ENCODE measurements at regions not wholly inside any gene's neighbourhood (a gene's known extent, or its start where the extent isn't known, plus 50 kb on each side); places are given as distances from the start of the nearest gene placed in this dataset.

- Histone ChIP-seq H3K9ac (ENCODE audit: low read length) (no peak overlapping the region), H3K9me3 (ENCODE audit: low read length) (no peaks in the 10 kb centered on the region), H4K20me1 (ENCODE audit: low read length) (no peaks in the 10 kb centered on the region), H3K9me2 (replicated peaks; ENCODE audit: low read length) (no peaks in the 10 kb centered on the region), H3K27ac (ENCODE audit: low read length) (no peak overlapping the region), H3F3A (ENCODE audit: low read length, unreplicated experiment) (no peaks in the 10 kb centered on the region), H2AFZ (ENCODE audit: low read length) (no peak overlapping the region), H3K4me3 (ENCODE audit: low read length) (no peak overlapping the region), H3K36me3 (ENCODE audit: low read depth, low read length) (no peaks in the 10 kb centered on the region), H3K4me1 (ENCODE audit: insufficient read depth, low read length) (no peaks in the 10 kb centered on the region), H3K79me2 (ENCODE audit: low read length) (no peaks in the 10 kb centered on the region), H3K4me2 (ENCODE audit: low read length) (no peak overlapping the region), H3K27me3 (ENCODE audit: low read length) (no peaks in the 10 kb centered on the region)
- BruUV-seq (replicated peaks) = no TSS peak
- TF ChIP-seq EZH2 (IDR thresholded peaks at IDR 0.05; ENCODE audit: low read length, unreplicated experiment) (no peak), CTCF (conservative IDR thresholded peaks at IDR 0.05; ENCODE audit: low read depth, low read length) (no peak), EZH2phosphoT487 (IDR thresholded peaks at IDR 0.05; ENCODE audit: borderline replicate concordance, low read length) (no peak)
- ATAC-seq (no peak), DNase-seq (peak; percentile 40)
- ChIA-PET CTCF (no interaction called here), POLR2A (ENCODE audit: unreplicated experiment) (no interaction called here)
- intact Hi-C loops (cut with micrococcal nuclease) = no loop called here
Observed at GRCh38 chr3:165903885-165904630, 66.8 kb upstream of the BCHE start.

GRCh38 chr3:165899066-165899465 lies 61.8 kb upstream of the BCHE start:
- H3K36me3 ChIP-seq (ENCODE audit: low read depth, low read length) = no peaks in the 10 kb centered on the region
- no peaks in the 10 kb centered on the region for H3K79me2 ChIP-seq (ENCODE audit: low read length)
- H3K4me1 ChIP-seq (ENCODE audit: insufficient read depth, low read length) = no peaks in the 10 kb centered on the region
- H4K20me1 ChIP-seq (ENCODE audit: low read length) = no peaks in the 10 kb centered on the region
- BruUV-seq (replicated peaks) = no TSS peak
- H3K4me3 ChIP-seq (ENCODE audit: low read length) = no peak overlapping the region
- H3K27ac ChIP-seq (ENCODE audit: low read length) = no peak overlapping the region
- DNase-seq (no peak), ATAC-seq (no peak)
- H3K4me2 ChIP-seq (ENCODE audit: low read length) = no peak overlapping the region
- ChIA-PET CTCF (no interaction called here), POLR2A (ENCODE audit: unreplicated experiment) (no interaction called here)
- no peak for TF ChIP-seq EZH2 (IDR thresholded peaks at IDR 0.05; ENCODE audit: low read length, unreplicated experiment)
- TF ChIP-seq CTCF (conservative IDR thresholded peaks at IDR 0.05; ENCODE audit: low read depth, low read length) = no peak
- no peak for TF ChIP-seq EZH2phosphoT487 (IDR thresholded peaks at IDR 0.05; ENCODE audit: borderline replicate concordance, low read length)
- H3K9me3 ChIP-seq (ENCODE audit: low read length) = no peaks in the 10 kb centered on the region
- H3K27me3 ChIP-seq (ENCODE audit: low read length) = no peaks in the 10 kb centered on the region
- no peak overlapping the region for H2AFZ ChIP-seq (ENCODE audit: low read length)
- intact Hi-C loops (cut with micrococcal nuclease) = loop anchor here (5.0 to 10.0 kb wide), 2 partner anchors 786 to 1133 kb away; no protein-coding TSS in a partner anchor
- H3K9me2 ChIP-seq (replicated peaks; ENCODE audit: low read length) = no peaks in the 10 kb centered on the region
- H3F3A ChIP-seq (ENCODE audit: low read length, unreplicated experiment) = no peaks in the 10 kb centered on the region
- H3K9ac ChIP-seq (ENCODE audit: low read length) = no peak overlapping the region

GRCh38 chr3:165897137-165897536 lies 59.9 kb upstream of the BCHE start:
- no peak overlapping the region for H3K27ac ChIP-seq (ENCODE audit: low read length)
- no peak for TF ChIP-seq CTCF (conservative IDR thresholded peaks at IDR 0.05; ENCODE audit: low read depth, low read length)
- no peak for TF ChIP-seq EZH2 (IDR thresholded peaks at IDR 0.05; ENCODE audit: low read length, unreplicated experiment)
- TF ChIP-seq EZH2phosphoT487 (IDR thresholded peaks at IDR 0.05; ENCODE audit: borderline replicate concordance, low read length) = no peak
- no peaks in the 10 kb centered on the region for H4K20me1 ChIP-seq (ENCODE audit: low read length)
- H3K4me3 ChIP-seq (ENCODE audit: low read length) = no peak overlapping the region
- H3K27me3 ChIP-seq (ENCODE audit: low read length) = no peaks in the 10 kb centered on the region
- H3K9ac ChIP-seq (ENCODE audit: low read length) = no peak overlapping the region
- DNase-seq (no peak), ATAC-seq (no peak)
- H3K4me1 ChIP-seq (ENCODE audit: insufficient read depth, low read length) = no peaks in the 10 kb centered on the region
- no peaks in the 10 kb centered on the region for H3K9me3 ChIP-seq (ENCODE audit: low read length)
- no peak overlapping the region for H3K4me2 ChIP-seq (ENCODE audit: low read length)
- no peaks in the 10 kb centered on the region for H3K79me2 ChIP-seq (ENCODE audit: low read length)
- intact Hi-C loops (cut with micrococcal nuclease) = loop anchor here (5.0 to 10.0 kb wide), 2 partner anchors 788 to 1135 kb away; no protein-coding TSS in a partner anchor
- no peaks in the 10 kb centered on the region for H3F3A ChIP-seq (ENCODE audit: low read length, unreplicated experiment)
- H3K9me2 ChIP-seq (replicated peaks; ENCODE audit: low read length) = no peaks in the 10 kb centered on the region
- H2AFZ ChIP-seq (ENCODE audit: low read length) = no peak overlapping the region
- CTCF ChIA-PET = no interaction called here
- POLR2A ChIA-PET (ENCODE audit: unreplicated experiment) = no interaction called here
- no TSS peak for BruUV-seq (replicated peaks)
- no peaks in the 10 kb centered on the region for H3K36me3 ChIP-seq (ENCODE audit: low read depth, low read length)
